HepG2 (cell line): ENCODE measurements at regions not wholly inside any gene's neighbourhood (a gene's known extent, or its start where the extent isn't known, plus 50 kb on each side); places are given as distances from the start of the nearest gene placed in this dataset.

Experiments
- BRCA1 ChIP-seq: sonication (generic); formaldehyde crosslinking; IDR thresholded peaks from 2 replicates; pipeline ENCODE4 v1.4.0; 2020; ENCODE audit warnings: missing genetic modification reagents
- CHD2 ChIP-seq: IDR thresholded peaks from 2 replicates; pipeline ENCODE4 v1.6.1; 2011; ENCODE audit warnings: low read depth, low read length, improper control_type of control experiment
- GTF2F1 ChIP-seq: fragments of 150-350 bp; IDR thresholded peaks from 2 replicates; pipeline ENCODE4 v1.6.1; 2014; ENCODE audit warnings: low read length
- HNRNPH1 ChIP-seq: fragments of 200-400 bp; formaldehyde crosslinking; optimal IDR thresholded peaks from 2 replicates; pipeline ENCODE3; 2017; ENCODE audit warnings: mild to moderate bottlenecking, low read depth, low read length
- HOXA5 ChIP-seq: sonication (generic); formaldehyde crosslinking; IDR thresholded peaks from 2 replicates; pipeline ENCODE4 v1.4.0; 2020; ENCODE audit warnings: missing genetic modification reagents
- IRF2 ChIP-seq: IDR thresholded peaks from 2 replicates; pipeline ENCODE4 v1.6.1; 2018; ENCODE audit warnings: missing genetic modification reagents, missing compliant biosample characterization
- JDP2 ChIP-seq: sonication (generic); formaldehyde crosslinking; IDR thresholded peaks from 2 replicates; pipeline ENCODE4 v1.8.1; 2022; ENCODE audit warnings: missing genetic modification reagents, borderline replicate concordance
- MAZ ChIP-seq, 2 experiments: sonication (generic) in 1 of 2; formaldehyde crosslinking in 1 of 2; IDR thresholded peaks; 2 replicates each; pipeline versions ENCODE4 v1.5.0 to v1.6.1; 2012 to 2020; ENCODE audit warnings: low read depth in 2 of 2, mild to moderate bottlenecking in 2 of 2, borderline replicate concordance in 1 of 2, improper control_type of control experiment in 1 of 2, low read length in 1 of 2, missing genetic modification reagents in 1 of 2, moderate library complexity in 1 of 2
- MZF1 ChIP-seq: sonication (generic); formaldehyde crosslinking; IDR thresholded peaks from 2 replicates; pipeline ENCODE4 v1.8.1; 2023; ENCODE audit warnings: mild to moderate bottlenecking, missing genetic modification reagents, borderline replicate concordance
- NBN ChIP-seq: fragments of 450-650 bp; conservative IDR thresholded peaks from 2 replicates; pipeline ENCODE4 v1.6.1; 2017
- NRL ChIP-seq: sonication (generic); formaldehyde crosslinking; IDR thresholded peaks from 2 replicates; pipeline ENCODE4 v1.5.0; 2020; ENCODE audit warnings: missing genetic modification reagents, mild to moderate bottlenecking, moderate library complexity, borderline replicate concordance
- SIX1 ChIP-seq: sonication (generic); formaldehyde crosslinking; IDR thresholded peaks from 2 replicates; pipeline ENCODE4 v1.4.0; 2020; ENCODE audit warnings: missing genetic modification reagents, borderline replicate concordance
- SNAI1 ChIP-seq: sonication (generic); formaldehyde crosslinking; IDR thresholded peaks from 2 replicates; pipeline ENCODE4 v1.5.0; 2020; ENCODE audit warnings: mild to moderate bottlenecking, missing genetic modification reagents, borderline replicate concordance
- SP2 ChIP-seq: sonication (generic); formaldehyde crosslinking; IDR thresholded peaks from 2 replicates; pipeline ENCODE4 v1.5.1; 2020; ENCODE audit warnings: mild to moderate bottlenecking, missing genetic modification reagents
- SP5 ChIP-seq: IDR thresholded peaks from 2 replicates; pipeline ENCODE4 v1.6.1; 2016; ENCODE audit warnings: low read depth, borderline replicate concordance
- SYNCRIP ChIP-seq: fragments of 200-400 bp; formaldehyde crosslinking; IDR thresholded peaks from 2 replicates; pipeline ENCODE4 v1.6.1; 2018; ENCODE audit warnings: mild to moderate bottlenecking, low read depth, low read length; ENCODE audit not compliant: insufficient read depth
- THAP11 ChIP-seq: IDR thresholded peaks from 2 replicates; pipeline ENCODE4 v1.6.1; 2016; ENCODE audit warnings: missing biosample characterization, missing genetic modification reagents
- ZFP1 ChIP-seq: IDR thresholded peaks from 2 replicates; pipeline ENCODE4 v1.6.1; 2016
- ZNF264 ChIP-seq: sonication (generic); formaldehyde crosslinking; IDR thresholded peaks from 2 replicates; pipeline ENCODE4 v1.4.0; 2020; ENCODE audit warnings: missing genetic modification reagents
- ZNF3 ChIP-seq: IDR thresholded peaks from 2 replicates; pipeline ENCODE4 v1.7.0; 2017; ENCODE audit warnings: inconsistent platforms
- ZNF557 ChIP-seq: sonication (generic); formaldehyde crosslinking; IDR thresholded peaks from 2 replicates; pipeline ENCODE4 v1.4.0; 2020; ENCODE audit warnings: missing genetic modification reagents
- ZNF83 ChIP-seq: sonication (generic); formaldehyde crosslinking; IDR thresholded peaks from 2 replicates; pipeline ENCODE4 v1.4.0; 2020; ENCODE audit warnings: missing genetic modification reagents, mild to moderate bottlenecking, borderline replicate concordance
- TF ChIP-seq, protein P1 (sequence below): sonication (generic); formaldehyde crosslinking; IDR thresholded peaks from 2 replicates; pipeline ENCODE4 v1.9.0; 2021; ENCODE audit warnings: mild to moderate bottlenecking, missing genetic modification reagents
- TF ChIP-seq, protein P2 (sequence below): sonication (generic); formaldehyde crosslinking; IDR thresholded peaks from 2 replicates; pipeline ENCODE4 v1.8.0; 2023; ENCODE audit warnings: mild to moderate bottlenecking, missing genetic modification reagents

DNA sequence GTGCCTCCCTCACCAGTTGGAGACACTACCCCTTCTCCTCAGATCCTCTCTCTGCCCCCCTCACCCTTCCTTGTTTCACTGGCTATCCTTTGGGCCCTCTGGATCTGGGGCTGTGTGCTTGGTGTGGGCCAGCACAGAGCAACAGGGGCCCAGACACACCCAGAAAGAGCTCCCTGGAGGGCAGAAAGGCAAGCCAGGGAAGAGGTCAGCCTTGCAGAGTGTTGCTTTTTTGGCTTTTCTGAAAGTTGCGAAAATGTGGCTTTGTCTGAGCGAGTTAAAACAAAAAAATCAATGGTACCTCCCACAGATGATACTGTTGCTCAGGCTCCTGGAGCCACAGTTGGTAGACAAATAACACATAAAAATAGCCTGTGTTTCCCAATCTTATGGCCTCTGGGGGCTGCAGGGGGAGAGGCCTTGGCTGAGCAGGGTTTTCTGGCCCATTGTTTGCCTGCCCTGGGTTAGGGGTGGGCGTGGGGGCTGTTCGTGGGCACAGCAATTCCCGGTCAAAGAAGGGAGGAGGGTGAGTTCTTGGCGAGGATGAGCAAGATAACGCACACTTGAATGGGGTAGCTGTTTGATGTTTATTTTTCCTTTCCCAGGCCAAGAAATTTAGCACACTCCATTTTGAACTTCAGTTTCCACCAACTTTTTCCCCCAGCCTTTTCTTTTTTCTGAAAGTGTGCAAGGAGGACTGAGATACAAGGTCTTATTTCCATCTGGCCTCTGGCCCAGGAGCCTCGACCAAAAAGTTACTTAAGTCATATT lies 167.0 kb upstream of the HAAO start (continued):
- TF ChIP-seq, protein P1, sequence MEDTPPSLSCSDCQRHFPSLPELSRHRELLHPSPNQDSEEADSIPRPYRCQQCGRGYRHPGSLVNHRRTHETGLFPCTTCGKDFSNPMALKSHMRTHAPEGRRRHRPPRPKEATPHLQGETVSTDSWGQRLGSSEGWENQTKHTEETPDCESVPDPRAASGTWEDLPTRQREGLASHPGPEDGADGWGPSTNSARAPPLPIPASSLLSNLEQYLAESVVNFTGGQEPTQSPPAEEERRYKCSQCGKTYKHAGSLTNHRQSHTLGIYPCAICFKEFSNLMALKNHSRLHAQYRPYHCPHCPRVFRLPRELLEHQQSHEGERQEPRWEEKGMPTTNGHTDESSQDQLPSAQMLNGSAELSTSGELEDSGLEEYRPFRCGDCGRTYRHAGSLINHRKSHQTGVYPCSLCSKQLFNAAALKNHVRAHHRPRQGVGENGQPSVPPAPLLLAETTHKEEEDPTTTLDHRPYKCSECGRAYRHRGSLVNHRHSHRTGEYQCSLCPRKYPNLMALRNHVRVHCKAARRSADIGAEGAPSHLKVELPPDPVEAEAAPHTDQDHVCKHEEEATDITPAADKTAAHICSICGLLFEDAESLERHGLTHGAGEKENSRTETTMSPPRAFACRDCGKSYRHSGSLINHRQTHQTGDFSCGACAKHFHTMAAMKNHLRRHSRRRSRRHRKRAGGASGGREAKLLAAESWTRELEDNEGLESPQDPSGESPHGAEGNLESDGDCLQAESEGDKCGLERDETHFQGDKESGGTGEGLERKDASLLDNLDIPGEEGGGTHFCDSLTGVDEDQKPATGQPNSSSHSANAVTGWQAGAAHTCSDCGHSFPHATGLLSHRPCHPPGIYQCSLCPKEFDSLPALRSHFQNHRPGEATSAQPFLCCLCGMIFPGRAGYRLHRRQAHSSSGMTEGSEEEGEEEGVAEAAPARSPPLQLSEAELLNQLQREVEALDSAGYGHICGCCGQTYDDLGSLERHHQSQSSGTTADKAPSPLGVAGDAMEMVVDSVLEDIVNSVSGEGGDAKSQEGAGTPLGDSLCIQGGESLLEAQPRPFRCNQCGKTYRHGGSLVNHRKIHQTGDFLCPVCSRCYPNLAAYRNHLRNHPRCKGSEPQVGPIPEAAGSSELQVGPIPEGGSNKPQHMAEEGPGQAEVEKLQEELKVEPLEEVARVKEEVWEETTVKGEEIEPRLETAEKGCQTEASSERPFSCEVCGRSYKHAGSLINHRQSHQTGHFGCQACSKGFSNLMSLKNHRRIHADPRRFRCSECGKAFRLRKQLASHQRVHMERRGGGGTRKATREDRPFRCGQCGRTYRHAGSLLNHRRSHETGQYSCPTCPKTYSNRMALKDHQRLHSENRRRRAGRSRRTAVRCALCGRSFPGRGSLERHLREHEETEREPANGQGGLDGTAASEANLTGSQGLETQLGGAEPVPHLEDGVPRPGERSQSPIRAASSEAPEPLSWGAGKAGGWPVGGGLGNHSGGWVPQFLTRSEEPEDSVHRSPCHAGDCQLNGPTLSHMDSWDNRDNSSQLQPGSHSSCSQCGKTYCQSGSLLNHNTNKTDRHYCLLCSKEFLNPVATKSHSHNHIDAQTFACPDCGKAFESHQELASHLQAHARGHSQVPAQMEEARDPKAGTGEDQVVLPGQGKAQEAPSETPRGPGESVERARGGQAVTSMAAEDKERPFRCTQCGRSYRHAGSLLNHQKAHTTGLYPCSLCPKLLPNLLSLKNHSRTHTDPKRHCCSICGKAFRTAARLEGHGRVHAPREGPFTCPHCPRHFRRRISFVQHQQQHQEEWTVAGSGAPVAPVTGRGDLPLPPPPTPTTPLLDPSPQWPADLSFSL (CRISPR knock-in tag), result no peak
- peak; percentile 42; the same call in 1 of the 2 replicates for TF ChIP-seq SP5
- TF ChIP-seq SP2, result no peak
- no peak for TF ChIP-seq MAZ (IDR thresholded peaks at IDR 0.05; ENCODE audit: borderline replicate concordance, low read depth, low read length)
- no peak for TF ChIP-seq MAZ (CRISPR knock-in tag; IDR thresholded peaks at IDR 0.05; ENCODE audit: low read depth)
- peak; percentile 40; the same call in 1 of the 2 replicates for TF ChIP-seq THAP11
- no peak; the same call in 1 of the 2 replicates for TF ChIP-seq ZNF264 (CRISPR knock-in tag)
- no peak for TF ChIP-seq HNRNPH1
- TF ChIP-seq BRCA1 (CRISPR knock-in tag), result no peak
- 0 out of 2 replicates have a peak, but pooled peaks have one; percentile 67 for TF ChIP-seq ZFP1
- TF ChIP-seq HOXA5, result no peak; the same call in 1 of the 2 replicates
- no peak for TF ChIP-seq ZNF3 (CRISPR knock-in tag)
- no peak for TF ChIP-seq NRL
- no peak for TF ChIP-seq ZNF557 (CRISPR knock-in tag)
- no peak for TF ChIP-seq NBN
- TF ChIP-seq ZNF83 (CRISPR knock-in tag), result no peak
- TF ChIP-seq JDP2 (CRISPR knock-in tag), result no peak
- TF ChIP-seq MZF1 (CRISPR knock-in tag), result no peak
- TF ChIP-seq CHD2, result no peak
- TF ChIP-seq IRF2, result no peak
- no peak for TF ChIP-seq SYNCRIP
- TF ChIP-seq SNAI1 (CRISPR knock-in tag), result no peak
- no peak for TF ChIP-seq GTF2F1
- TF ChIP-seq, protein P2, sequence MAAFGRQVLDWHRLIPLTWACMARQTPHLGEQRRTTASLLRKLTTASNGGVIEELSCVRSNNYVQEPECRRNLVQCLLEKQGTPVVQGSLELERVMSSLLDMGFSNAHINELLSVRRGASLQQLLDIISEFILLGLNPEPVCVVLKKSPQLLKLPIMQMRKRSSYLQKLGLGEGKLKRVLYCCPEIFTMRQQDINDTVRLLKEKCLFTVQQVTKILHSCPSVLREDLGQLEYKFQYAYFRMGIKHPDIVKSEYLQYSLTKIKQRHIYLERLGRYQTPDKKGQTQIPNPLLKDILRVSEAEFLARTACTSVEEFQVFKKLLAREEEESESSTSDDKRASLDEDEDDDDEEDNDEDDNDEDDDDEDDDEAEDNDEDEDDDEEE (CRISPR knock-in tag), result no peak
- no peak for TF ChIP-seq SIX1
